GM21360 (cell line): ENCODE measurements at regions not wholly inside any gene's neighbourhood (a gene's known extent, or its start where the extent isn't known, plus 50 kb on each side); places are given as distances from the start of the nearest gene placed in this dataset.

Experiments
- ATAC-seq: cut with Tn5 transposase; IDR thresholded peaks from one replicate; pipeline ENCODE4 v1.9.1; 2021; ENCODE audit warnings: mild to moderate bottlenecking, moderate library complexity; ENCODE audit not compliant: unreplicated experiment

DNA sequence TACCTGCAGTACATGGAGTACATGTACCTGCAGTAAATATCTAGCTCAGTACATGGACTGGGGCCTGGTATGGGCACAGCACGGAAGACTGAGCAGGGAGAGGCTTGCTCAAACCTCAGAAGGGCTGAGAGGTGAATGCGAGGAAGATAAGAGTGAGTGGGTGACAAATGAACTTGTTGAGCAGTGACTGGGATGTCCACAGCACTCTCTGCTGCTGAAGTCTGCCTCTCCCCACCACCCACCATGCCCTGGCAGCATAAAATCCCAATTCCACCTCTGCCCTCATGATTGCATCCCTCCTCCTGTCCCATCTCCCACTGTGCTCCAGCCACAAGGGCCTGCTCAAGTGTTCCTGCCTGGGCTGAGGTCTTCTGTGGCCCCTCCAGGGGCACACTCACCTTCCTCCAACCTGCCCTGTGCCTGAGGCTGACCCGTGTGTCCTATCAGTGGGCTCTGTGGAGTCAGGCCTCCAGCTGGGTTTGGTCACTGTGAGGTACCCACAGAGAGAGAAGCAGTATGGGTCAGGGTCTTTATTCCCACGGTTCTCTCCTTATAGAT is 114.2 kb downstream of the FOXD2 start:
- no peak for ATAC-seq

DNA sequence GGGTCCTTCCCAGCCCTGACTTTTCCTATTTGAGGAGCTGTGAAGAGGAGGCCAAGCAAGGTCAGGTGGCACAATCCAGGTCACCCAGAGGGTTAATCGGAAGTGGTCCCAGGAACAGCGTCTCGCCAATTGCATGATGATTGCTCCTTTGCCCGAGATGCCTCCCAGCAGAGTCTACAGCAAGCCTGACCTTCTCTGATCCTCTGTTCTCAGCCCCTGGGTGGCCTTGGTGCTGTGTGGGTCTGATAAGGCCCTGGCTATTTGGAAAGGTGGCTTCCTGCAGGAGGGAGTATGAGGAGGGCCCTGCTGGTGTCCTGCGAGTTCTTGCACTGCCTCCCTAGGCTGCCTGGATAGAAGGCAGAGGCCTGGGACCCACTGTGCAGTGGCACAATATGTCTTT is 116.2 kb downstream of the FOXD2 start:
- ATAC-seq = no peak

DNA sequence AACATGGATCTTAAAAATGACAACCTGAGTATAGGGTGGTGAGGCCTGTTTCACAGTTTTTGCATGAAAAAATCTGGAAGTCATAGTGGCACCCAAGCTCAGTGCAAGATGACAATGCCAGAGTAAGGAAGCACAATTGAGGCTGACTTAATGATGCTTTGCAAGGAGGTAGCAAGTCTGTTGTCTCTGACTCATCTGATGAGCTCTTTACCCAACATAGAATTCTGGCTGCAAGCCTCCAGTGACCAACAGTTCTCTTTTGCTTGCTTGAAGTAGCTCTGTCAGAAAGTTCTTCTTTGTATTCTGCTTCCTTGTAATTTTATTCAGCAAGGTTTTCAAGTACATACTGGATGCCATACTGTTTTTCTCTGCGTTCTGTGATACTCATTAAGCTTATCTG is 117.1 kb downstream of the FOXD2 start:
- no peak for ATAC-seq

DNA sequence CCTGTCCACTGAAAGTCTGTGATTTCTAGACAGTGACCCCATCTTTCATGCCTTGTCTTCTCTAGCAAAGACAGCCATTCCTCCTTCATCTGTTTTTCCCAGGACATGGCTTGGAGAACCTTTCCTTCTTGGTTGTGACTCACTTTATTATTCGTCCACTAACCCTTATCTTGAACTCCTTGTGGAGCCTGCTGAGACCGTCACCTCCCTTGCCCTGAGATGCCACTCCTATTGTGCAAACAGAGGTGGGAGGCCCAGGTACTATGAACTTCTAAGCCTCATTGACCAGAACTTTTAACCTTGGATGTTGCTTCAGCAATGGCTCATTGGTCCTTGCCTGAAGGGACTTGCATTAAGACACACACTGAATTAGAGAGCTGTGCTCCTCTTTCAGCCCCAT is 117.5 kb downstream of the FOXD2 start:
- ATAC-seq = no peak

DNA sequence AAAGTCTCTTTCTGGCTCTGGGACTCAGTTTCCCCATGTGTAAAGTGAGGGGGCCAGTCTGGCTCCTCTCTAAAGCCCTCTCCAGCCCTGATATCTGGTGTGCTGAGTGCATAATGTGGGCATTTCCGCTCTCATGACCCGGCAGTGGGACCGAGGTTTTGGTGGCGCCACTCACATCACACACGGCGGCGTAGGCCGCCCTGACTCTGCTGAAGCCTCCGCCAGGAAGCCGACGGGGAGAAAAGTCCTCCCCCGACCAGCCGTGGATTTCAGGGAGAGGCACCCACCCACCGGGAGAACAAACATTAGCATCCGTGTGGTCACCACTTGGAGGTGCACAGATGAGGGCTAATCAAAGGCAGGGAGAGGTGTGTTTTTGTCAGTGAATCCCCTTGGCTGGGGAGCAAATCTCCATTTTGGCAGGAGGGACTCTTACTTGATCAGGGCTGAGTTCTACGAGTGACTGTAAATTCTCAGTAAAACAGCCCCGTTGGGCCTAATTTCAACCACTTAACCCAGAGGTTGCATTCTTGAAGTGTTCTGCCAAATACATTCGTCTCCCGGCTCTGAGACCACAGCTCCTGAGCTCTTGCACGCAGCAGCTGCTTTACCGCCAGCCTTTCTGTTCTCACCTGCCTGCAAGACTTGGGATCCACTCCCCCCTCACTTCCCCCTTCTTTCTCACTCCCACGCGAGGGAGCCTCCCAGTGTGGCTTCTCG is 118.2 kb downstream of the FOXD2 start:
- no peak for ATAC-seq

DNA sequence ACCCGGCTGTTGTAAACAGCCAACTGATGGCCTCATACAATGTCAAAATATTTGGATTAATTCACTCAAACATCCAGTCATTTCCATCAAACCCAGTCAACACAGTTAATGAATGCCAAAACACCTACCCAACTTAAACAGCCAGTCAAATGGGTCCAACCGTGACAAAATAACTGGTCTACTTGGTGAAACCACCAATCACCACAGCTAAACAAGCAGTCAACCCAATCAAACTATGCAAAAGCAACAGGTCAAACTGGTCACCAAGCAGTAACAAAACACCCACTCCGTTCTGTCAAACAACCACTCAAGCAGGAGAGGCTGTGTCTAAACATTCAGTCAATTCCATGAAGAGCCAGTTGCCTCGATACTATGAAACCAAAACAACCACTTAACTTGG is 119.2 kb downstream of the FOXD2 start:
- ATAC-seq = no peak

DNA sequence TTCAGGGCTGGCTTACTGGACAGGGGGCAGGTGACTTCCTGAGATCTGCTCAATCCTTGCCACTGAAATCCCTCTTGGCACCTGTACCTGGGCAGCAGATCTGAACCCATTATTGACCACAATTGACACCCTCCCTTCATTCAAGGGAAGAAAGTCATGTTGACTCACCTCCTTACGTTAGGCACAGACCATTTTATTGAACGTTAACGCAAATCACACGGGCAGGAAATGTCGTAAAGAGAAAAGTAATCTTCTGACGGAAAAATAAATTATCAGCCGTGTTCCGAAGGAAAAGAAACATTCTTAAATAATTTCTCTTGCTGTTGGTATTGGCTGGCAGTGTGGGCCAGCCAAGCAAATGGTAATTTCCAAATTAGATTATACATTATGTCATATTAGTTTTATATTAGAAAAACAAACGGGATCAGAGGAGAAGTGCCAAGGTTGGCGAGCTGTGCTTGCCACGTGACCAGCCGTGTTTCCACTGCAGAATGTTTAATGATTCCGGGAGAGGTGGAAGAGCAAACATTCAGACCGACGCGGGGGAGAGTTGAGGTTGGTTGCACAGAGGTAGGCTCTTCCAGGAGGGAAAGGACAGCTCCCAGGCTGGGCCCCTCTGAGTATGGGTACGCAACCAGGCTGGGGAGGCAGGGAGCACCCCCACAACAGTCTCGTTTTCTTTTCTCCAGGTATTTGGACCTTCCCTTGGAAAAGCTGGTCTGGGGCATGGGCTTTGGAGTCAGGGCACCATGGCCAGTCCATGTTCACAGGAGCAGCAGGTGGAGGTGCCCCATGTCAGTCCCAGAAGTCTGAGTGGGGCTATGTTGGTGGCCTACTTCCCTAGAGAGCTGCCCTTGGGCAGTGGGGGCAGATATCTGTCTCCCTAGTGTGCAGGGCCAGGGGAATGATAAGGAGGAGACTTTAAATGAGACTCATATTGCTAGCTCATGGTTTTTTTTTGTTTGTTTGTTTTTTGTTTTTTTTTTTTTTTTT is 121.1 kb downstream of the FOXD2 start:
- ATAC-seq = no peak

DNA sequence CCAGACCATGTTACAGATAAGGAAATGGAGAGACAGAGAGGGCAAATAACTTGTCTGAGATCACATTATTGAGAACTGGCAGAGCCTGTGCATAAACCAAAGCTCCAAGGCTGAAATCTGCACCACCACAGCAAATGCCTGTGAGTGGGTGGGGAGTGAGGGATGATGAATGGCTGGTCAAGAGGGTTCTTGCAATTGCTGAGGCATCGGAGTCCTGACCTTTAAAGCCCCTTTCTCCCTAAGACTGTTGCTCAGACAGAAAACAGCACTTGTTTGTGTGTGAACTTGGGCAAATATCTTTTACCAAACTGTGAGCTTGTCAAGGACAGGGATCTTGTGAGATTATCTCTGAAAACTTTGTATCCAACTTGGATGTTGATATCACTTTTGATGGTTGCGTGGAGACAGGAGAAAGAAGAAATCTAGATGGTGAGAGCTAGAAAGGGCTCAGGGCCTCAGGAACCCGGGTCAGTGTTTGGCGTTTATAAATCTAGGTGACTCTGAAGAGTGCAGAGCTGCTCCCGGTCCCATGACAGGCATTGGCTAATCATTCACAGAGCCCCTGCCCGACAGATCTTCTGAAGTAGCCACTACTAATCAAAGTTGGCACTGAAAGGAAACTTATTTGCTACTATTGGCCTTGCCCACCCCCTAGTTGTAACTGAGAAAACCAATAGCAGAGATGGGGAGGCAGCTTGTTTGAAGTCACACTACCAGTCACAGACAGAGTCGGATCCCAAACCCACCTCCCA is 122.3 kb downstream of the FOXD2 start:
- ATAC-seq = no peak

DNA sequence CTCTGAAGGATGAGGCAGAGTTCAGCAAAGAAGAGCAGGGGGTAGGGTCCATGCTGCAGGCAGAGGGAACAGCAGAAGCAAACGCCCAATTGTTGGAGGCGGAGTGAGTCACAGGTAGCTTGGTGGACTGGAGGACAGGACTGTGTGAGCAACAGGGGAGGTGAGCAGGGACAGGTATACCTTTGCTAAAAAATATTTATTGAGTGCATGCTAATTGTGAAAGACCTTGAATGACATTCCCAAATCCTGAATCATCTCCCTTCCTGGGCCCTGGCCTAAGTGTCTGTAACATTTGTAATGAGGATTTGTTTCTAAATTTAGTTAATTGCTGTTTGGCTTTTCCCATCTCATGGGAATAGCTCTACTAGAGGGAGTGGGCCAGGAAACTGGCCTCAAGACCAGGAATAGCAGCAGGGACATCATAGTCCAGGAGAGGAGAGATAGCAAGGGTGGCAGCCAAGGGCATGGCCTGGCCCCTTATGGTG is 123.7 kb downstream of the FOXD2 start:
- ATAC-seq = no peak

DNA sequence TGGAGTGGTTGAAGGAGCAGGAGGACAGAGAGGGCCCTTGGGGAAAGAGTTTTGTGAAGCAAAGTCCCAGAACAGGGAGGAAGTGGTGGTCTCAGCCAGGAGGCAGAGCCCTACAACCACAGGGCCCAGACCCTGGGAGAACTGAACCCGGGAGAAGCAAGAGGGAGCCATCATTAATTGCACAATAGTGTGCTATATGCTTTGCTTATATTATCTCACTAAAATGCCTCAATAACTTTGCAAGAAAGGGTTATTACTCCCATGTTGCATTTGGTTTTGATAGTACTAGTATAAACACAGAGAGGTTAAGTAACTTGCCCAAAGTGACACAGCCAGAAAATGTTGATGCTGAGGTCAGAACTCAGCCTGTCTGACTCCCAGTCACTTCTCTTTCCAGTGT is 124.3 kb downstream of the FOXD2 start:
- no peak for ATAC-seq

DNA sequence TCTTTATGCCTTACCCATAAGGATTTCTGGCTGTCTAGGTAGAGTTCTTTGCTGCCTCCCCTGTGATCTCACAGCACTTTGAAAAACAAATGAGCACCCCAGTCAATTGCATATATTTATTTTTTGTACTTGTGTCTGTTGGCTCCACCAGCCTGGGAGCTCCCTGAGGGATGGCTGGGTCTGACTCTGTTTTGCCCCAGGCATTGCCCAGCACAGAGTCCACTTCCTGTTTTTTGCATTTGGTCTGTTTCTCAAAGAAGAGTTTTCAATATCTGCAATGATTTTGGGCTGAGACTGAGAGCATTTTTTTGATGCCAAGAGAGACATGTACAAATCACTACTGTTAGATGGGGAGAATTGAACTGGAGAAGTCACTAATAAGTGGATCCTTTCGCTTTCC is 125.0 kb downstream of the FOXD2 start:
- ATAC-seq = no peak

DNA sequence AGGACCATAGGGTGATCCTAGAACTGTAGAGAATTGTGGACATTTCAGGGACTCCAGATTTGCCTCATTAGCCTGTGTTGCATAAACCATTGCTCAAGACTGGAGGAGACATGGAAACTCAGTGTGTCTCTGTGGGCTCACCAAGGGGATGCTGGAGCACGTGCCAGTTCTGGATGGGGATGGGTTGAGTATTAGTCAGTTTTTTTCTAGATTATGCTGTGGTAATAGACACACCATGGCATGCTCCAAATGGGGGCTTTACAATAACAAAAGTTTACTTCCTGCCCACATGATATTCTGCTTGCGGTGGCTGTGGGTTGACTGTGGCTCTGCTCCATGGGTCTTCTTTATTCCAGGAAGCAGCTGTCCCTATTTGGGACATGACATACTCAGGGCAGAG is 125.4 kb downstream of the FOXD2 start:
- ATAC-seq = no peak

DNA sequence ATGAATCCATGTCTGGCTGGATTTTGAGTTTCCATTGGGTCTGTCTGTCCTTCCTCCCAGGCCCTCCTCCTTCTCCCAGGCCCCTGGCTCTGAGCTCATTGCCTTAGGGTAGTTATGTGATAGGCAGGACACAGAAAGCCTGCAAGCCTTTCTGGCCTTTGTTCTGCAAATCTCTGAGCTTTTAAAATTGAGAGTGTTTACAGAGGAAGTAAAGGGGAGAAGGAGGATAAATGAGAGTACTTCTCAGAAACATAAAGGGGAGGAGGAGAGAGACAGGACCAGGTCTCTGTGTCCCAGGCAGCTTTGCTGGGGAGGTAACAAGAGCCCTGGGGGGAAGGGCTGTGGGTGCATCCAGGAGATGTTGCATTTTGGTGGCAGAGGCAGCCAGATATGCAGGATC is 126.7 kb downstream of the FOXD2 start:
- ATAC-seq = no peak

DNA sequence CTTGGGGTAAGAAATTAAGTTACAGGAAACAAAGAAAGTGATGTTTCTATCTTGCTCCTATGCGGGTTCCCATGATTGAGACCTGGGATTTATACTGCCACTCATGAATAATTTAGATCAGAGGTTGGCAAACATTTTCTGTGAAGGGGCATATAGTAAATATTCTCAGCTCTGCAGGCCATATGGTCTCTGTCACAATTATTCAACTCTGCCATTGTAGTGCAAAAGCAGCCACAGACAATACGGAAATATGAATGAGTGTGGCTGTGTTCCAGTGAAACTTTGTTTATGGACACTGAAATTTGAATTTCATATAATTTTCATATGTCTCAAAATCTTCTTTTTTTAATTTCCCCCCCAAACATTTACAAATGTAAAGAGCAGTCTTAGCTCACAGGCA is 127.2 kb downstream of the FOXD2 start:
- no peak for ATAC-seq

DNA sequence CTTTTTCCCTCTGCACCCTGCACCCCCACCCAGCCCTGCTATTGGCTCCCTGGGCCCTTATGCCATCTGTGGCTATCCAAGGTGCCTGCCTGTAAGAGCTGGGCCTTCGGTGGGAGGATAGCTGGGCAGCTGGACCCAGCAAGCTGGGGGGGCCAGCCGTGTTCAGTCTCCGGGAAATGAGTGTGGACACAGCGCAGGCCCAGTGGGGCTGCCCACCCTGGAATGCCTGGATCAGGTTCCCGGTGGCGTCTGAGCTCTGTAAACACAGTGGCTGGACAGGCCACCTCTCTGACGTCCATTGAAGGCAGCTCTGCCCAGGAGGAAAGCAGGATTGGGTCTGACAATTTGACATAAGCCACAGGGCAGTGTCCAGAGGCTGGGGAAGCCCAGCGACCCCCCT is 127.8 kb downstream of the FOXD2 start:
- ATAC-seq = no peak

DNA sequence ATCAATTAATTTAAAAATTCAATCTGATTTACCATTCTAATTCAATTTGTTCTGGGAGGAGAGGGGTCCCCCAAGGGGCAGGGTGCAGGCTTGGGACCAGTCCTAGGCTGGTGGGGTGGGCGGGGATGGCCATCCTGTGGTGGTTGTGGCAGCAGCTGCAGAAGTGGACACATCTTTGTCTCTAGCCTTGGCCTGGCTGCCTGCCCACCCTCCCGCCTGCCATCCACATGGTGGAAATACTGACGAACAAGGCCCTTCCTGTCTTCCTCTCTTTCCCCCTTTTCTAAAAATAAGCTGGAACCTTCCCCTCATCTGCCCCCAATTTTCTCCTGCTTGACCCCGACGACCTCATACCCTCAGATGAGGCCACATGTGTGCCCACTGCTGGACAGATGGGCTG is 130.9 kb downstream of the FOXD2 start:
- ATAC-seq = no peak

DNA sequence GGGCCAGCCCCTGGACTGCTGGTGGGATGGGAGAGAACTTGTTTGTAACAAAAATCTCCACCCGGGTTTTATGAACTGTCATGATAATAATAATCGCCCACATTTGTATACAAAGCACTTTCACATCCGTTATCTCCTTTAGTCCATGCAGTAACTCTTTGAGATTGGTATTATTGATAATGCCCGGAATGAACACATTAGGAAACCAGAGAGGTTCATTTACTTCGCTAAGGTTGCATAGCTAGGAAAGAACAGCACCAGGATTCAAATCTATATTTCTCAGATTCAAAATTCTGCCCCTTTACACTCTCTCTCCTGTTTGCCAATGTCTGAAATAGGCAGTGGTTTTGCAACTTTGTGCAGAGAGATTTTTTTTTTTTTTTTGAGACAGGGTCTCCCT is 131.4 kb downstream of the FOXD2 start:
- ATAC-seq = no peak

DNA sequence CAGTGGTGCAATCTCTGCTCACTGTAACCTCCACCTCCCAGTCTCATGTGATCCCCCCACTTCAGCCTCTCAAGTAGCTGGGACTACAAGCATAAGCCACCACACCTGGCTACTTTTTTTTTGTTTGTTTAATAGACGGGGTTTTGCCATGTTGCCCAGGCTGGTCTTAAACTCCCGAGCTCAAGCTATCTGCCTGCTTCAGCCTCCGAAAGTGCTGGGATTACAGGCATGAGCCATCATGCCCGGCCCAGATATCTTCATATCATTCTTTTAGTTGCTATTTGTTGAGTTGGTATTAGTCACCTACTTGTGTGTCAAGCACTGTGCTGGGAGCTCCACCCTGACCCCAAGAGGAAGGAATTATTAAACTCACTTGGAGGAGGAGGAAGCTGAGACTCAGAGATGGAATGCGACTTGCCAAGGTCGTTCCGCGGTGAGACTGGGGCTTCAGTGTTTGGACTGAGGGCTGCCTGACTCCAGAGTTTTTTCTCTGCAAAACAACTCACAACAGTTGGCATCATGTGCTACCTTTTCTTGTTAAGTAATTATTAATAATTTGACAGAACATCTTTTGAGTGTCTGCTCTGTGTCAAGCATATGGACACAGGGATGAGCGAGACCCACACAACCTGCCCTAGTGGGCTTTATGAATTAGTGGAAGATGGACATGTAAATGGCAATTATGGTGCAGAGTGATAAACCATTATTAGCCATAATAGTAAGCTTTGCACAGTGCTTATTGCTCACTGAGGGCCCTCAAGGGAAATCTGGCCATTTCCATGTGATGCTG is 132.0 kb downstream of the FOXD2 start:
- no peak for ATAC-seq

DNA sequence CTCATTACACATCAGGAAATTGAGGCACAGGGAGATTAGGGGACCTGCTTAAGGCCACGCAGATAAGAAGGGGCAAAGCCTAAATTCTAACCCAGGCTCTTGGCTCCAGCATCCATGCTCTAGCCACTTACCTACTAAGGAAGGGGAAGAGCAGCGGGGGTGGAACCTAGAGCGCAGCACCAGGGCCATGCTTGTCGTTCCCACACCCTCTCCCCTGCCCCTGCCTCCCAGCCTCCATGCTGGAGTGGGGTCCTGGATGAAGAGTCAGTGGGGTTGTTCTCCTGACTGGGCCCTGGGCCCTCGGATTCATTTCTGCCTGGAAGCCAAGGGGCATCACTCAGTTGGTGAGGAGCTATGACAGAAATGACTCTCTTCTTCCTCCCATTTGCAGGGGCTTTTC is 133.3 kb downstream of the FOXD2 start:
- no peak for ATAC-seq

DNA sequence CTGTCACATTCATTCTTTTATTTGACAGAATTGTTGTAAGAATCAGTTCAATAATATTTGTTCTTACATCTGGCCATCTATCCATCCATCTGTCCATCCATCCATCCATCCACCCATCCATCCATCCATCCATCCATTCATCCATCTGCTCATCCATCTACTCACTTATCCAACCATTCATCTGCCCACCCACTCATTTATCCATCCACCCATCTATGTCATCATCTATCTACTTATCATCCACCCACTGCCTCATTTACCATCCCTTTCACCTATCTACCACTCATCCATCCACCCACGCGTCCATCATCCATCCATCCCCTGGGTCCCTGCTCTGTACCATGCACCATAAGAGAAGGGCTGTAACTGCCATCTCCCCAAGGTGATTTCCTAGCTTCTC is 134.1 kb downstream of the FOXD2 start:
- no peak for ATAC-seq
